OCI-LY3 (cell line): ENCODE measurements at regions not wholly inside any gene's neighbourhood (a gene's known extent, or its start where the extent isn't known, plus 50 kb on each side); places are given as distances from the start of the nearest gene placed in this dataset.

Source experiments
- H2AFZ ChIP-seq: fragments of 200-600, 300-600 bp; shearing (Covaris generic); 2 replicates; pipeline ENCODE4 v1.6.0; 2014; ENCODE audit warnings: antibody characterized with exemption, low read depth, low read length
- H3K27ac ChIP-seq: fragments of 200-600, 300-600 bp; sonication (generic); 2 replicates; pipeline ENCODE4 v1.5.1; 2014; ENCODE audit warnings: mild to moderate bottlenecking, low read length, moderate library complexity, mixed read lengths
- H3K27me3 ChIP-seq: fragments of 200-600, 300-600 bp; sonication (generic); 2 replicates; pipeline ENCODE4 v1.6.1; 2014; ENCODE audit warnings: low read depth, low read length, mixed read lengths
- H3K36me3 ChIP-seq: fragments of 200-600, 300-600 bp; sonication (generic); replicated peaks from 2 replicates; pipeline ENCODE3; 2014; ENCODE audit warnings: low read depth, low read length, mixed read lengths
- H3K4me1 ChIP-seq: fragments of 300-600, 200-600 bp; sonication (generic); 2 replicates; pipeline ENCODE4 v1.6.1; 2014; ENCODE audit warnings: low read length, mixed read lengths
- H3K4me2 ChIP-seq: fragments of 200-600, 300-600 bp; sonication (generic); 2 replicates; pipeline ENCODE4 v1.6.1; 2014; ENCODE audit warnings: low read length, mixed read lengths
- H3K4me3 ChIP-seq: fragments of 300-600, 200-600 bp; sonication (generic); 2 replicates; pipeline ENCODE4 v1.5.1; 2014; ENCODE audit warnings: antibody characterized with exemption, mild to moderate bottlenecking, low read length, moderate library complexity
- H3K79me2 ChIP-seq: fragments of 300-600, 200-600 bp; shearing (Covaris generic); 2 replicates; pipeline ENCODE4 v1.6.1; 2014; ENCODE audit warnings: mild to moderate bottlenecking, low read length, mixed read lengths
- H3K9ac ChIP-seq: fragments of 300-600, 200-600 bp; shearing (Covaris generic); 2 replicates; pipeline ENCODE4 v1.6.0; 2014; ENCODE audit warnings: mild to moderate bottlenecking, low read length, moderate library complexity
- H3K9me3 ChIP-seq: fragments of 200-600, 300-600 bp; shearing (Covaris generic); 2 replicates; pipeline ENCODE4 v1.6.1; 2014; ENCODE audit warnings: low read length, mixed read lengths; ENCODE audit not compliant: insufficient read depth
- H4K20me1 ChIP-seq: fragments of 200-600, 300-600 bp; sonication (generic); 2 replicates; pipeline ENCODE4 v1.6.1; 2016; ENCODE audit warnings: low read length, mixed read lengths; ENCODE audit not compliant: insufficient read depth
- CTCF ChIP-seq: fragments of 200-600, 300-600 bp; sonication (generic); IDR thresholded peaks from 2 replicates; pipeline ENCODE4 v1.5.1; 2014; ENCODE audit warnings: antibody characterized with exemption, low read length, low read depth
- EZH2phosphoT487 ChIP-seq: fragments of 200-600 bp; shearing (Covaris generic); IDR thresholded peaks from 2 replicates; pipeline ENCODE4 v1.6.1; 2018; ENCODE audit warnings: antibody characterized with exemption, mixed run types, low read depth

- TF ChIP-seq EZH2phosphoT487 (no peak), CTCF (no peak)
- Histone ChIP-seq H4K20me1 (no peaks in the 10 kb centered on the region), H3K4me1 (no peaks in the 10 kb centered on the region), H3K36me3 (no peaks in the 10 kb centered on the region), H3K9ac (no peak overlapping the region), H3K4me3 (no peak overlapping the region), H3K9me3 (no peaks in the 10 kb centered on the region), H3K4me2 (no peak overlapping the region), H3K27ac (no peak overlapping the region), H2AFZ (no peak overlapping the region), H3K27me3 (peaks cover 3% of the 10 kb centered on the region; the same call in 1 of the 2 replicates), H3K79me2 (no peaks in the 10 kb centered on the region)
These were observed 82.8 kb downstream of the IGLL1 start for GRCh38 chr22:23497016-23497885.

- Histone ChIP-seq H2AFZ (no peak overlapping the region), H3K4me1 (no peaks in the 10 kb centered on the region)
These were observed 83.7 kb downstream of the IGLL1 start for GRCh38 chr22:23496445-23496833.

GRCh38 chr22:23495614-23496444 is 84.3 kb downstream of the IGLL1 start:
- Histone ChIP-seq H3K4me2 (no peak overlapping the region), H3K9ac (no peak overlapping the region), H3K36me3 (no peaks in the 10 kb centered on the region), H3K4me3 (no peak overlapping the region), H3K4me1 (no peaks in the 10 kb centered on the region), H3K27ac (no peak overlapping the region), H3K27me3 (peaks cover 3% of the 10 kb centered on the region; the same call in 1 of the 2 replicates), H3K9me3 (no peaks in the 10 kb centered on the region), H2AFZ (no peak overlapping the region), H4K20me1 (no peaks in the 10 kb centered on the region), H3K79me2 (no peaks in the 10 kb centered on the region)
- TF ChIP-seq EZH2phosphoT487: no peak

More at GRCh38 chr22:23496445-23496833, 83.7 kb downstream of the IGLL1 start:
- Histone ChIP-seq H3K27ac (no peak overlapping the region), H4K20me1 (no peaks in the 10 kb centered on the region), H3K36me3 (no peaks in the 10 kb centered on the region), H3K4me3 (no peak overlapping the region), H3K4me2 (no peak overlapping the region), H3K9me3 (no peaks in the 10 kb centered on the region), H3K27me3 (peaks cover 3% of the 10 kb centered on the region; the same call in 1 of the 2 replicates), H3K9ac (no peak overlapping the region), H3K79me2 (no peaks in the 10 kb centered on the region)
- no peak for TF ChIP-seq EZH2phosphoT487
- TF ChIP-seq CTCF: no peak

GRCh38 chr22:23494930-23495266 is 85.2 kb downstream of the IGLL1 start:
- Histone ChIP-seq H3K4me3 (no peak overlapping the region), H4K20me1 (no peaks in the 10 kb centered on the region), H3K27ac (no peak overlapping the region), H3K79me2 (no peaks in the 10 kb centered on the region), H3K9ac (no peak overlapping the region), H2AFZ (no peak overlapping the region), H3K36me3 (no peaks in the 10 kb centered on the region), H3K9me3 (no peaks in the 10 kb centered on the region), H3K27me3 (no peaks in the 10 kb centered on the region), H3K4me2 (no peak overlapping the region), H3K4me1 (no peaks in the 10 kb centered on the region)
- TF ChIP-seq CTCF (no peak), EZH2phosphoT487 (no peak)
